ENCODE measurements at regions not wholly inside any gene's neighbourhood (a gene's known extent, or its start where the extent isn't known, plus 50 kb on each side); places are given as distances from the start of the nearest gene placed in this dataset.
"Not testable (repeated sequence)": the region's sequence is repeated elsewhere in the genome, so short reads cannot be mapped to it uniquely, and the experiment has no call there.

GRCh38 chr3:38960042-38960622 lies 91.6 kb downstream of the SCN11A start:
- H3K4me3 ChIP-seq (ENCODE audit: control insufficient read depth, low read depth, low read length), result no peak overlapping the region
- TF ChIP-seq CTCF (conservative IDR thresholded peaks at IDR 0.05; ENCODE audit: control insufficient read depth, insufficient read depth, low read depth, low read length), result no peak
- DNase-seq (ENCODE audit: low read depth), result peak; percentile 11

- H3K4me3 ChIP-seq (ENCODE audit: control insufficient read depth, low read depth, low read length), result no peak overlapping the region
- no peak for DNase-seq (ENCODE audit: low read depth)
- no peak for TF ChIP-seq CTCF (conservative IDR thresholded peaks at IDR 0.05; ENCODE audit: control insufficient read depth, insufficient read depth, low read depth, low read length)
These were observed 93.6 kb downstream of the SCN11A start for GRCh38 chr3:38958026-38958720.

GRCh38 chr3:38957296-38957695 lies 94.4 kb downstream of the SCN11A start:
- no peak for DNase-seq (ENCODE audit: low read depth)
- no peak overlapping the region for H3K4me3 ChIP-seq (ENCODE audit: control insufficient read depth, low read depth, low read length)
- TF ChIP-seq CTCF (conservative IDR thresholded peaks at IDR 0.05; ENCODE audit: control insufficient read depth, insufficient read depth, low read depth, low read length), result no peak

- no peak overlapping the region for H3K4me3 ChIP-seq (ENCODE audit: control insufficient read depth, low read depth, low read length)
- no peak for DNase-seq (ENCODE audit: low read depth)
- no peak for TF ChIP-seq CTCF (conservative IDR thresholded peaks at IDR 0.05; ENCODE audit: control insufficient read depth, insufficient read depth, low read depth, low read length)
These were observed 99.0 kb downstream of the SCN11A start for GRCh38 chr3:38952721-38953120.

GRCh38 chr3:38951167-38951566 lies 100.6 kb downstream of the SCN11A start:
- H3K4me3 ChIP-seq (ENCODE audit: control insufficient read depth, low read depth, low read length); DNase-seq (ENCODE audit: low read depth): not testable (repeated sequence)

- no peak for DNase-seq (ENCODE audit: low read depth)
- no peak for TF ChIP-seq CTCF (conservative IDR thresholded peaks at IDR 0.05; ENCODE audit: control insufficient read depth, insufficient read depth, low read depth, low read length)
- H3K4me3 ChIP-seq (ENCODE audit: control insufficient read depth, low read depth, low read length), result no peak overlapping the region
These were observed 101.2 kb downstream of the SCN11A start for GRCh38 chr3:38950581-38950980.

- H3K4me3 ChIP-seq (ENCODE audit: control insufficient read depth, low read depth, low read length), result no peak overlapping the region
- no peak for TF ChIP-seq CTCF (conservative IDR thresholded peaks at IDR 0.05; ENCODE audit: control insufficient read depth, insufficient read depth, low read depth, low read length)
- no peak for DNase-seq (ENCODE audit: low read depth)
These were observed 101.8 kb downstream of the SCN11A start for GRCh38 chr3:38949994-38950393.

All from fibroblast of mammary gland (primary cell).